GM21360 (cell line): ENCODE measurements at regions not wholly inside any gene's neighbourhood (a gene's known extent, or its start where the extent isn't known, plus 50 kb on each side); places are given as distances from the start of the nearest gene placed in this dataset.

Source experiments
- ATAC-seq: cut with Tn5 transposase; IDR thresholded peaks from one replicate; pipeline ENCODE4 v1.9.1; 2021; ENCODE audit warnings: mild to moderate bottlenecking, moderate library complexity; ENCODE audit not compliant: unreplicated experiment

DNA sequence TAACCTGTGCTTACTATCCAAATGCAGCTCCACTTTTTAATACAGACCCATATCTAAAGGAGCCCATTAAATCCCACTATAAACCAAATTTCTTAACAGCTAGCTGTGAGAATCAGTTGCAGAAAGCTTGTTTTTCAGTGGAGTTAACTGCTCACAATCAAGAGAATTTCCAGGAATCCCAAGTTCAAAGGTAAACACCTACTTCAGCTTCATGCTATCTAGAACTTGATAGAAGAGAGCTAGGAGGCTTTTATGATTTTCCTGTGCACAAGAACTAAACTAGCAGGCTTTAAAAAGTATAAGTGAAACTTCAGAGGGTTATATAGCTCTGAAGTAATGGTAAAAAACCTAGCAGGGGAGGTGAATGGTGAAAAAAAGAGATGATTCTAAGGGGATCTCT lies 96.2 kb upstream of the PABPC4L start:
- ATAC-seq, result no peak

DNA sequence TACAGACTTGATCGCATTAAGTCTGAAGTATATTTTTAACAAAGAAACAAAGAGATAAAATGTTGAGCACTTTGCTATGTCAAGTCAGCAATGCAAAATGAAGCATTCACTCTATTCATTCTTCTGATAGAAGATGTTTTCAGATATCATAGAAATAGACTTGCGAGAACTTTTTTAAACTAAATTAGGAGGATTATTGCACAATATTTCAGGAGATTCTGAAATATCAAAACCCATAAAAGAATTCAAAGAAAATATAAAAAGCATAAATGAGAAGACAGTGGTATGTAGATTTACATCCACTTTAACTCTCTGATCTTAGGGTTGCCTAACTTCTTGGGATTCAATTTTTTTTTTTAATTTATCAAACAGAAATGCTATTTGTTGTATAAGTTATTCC lies 81.1 kb upstream of the PABPC4L start:
- no peak for ATAC-seq

DNA sequence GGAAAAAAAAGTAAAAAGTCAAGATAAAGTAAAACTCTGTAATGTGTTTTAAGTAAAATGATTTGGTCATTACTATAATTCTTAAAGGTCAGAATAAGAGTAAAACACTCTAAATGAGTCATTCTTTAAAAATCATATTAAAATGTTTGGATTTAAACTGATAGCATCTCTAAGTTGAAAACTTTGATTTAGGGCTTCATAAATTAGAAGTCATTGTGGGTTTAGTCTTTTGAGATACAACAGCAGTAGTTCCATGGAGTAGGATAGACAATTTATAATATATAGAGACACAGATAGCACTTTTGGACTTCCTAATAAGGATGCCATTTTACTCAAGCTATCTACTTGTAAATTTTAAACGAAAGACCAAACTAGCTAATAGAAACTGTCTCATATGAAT lies 77.1 kb upstream of the PABPC4L start:
- ATAC-seq, result no peak

DNA sequence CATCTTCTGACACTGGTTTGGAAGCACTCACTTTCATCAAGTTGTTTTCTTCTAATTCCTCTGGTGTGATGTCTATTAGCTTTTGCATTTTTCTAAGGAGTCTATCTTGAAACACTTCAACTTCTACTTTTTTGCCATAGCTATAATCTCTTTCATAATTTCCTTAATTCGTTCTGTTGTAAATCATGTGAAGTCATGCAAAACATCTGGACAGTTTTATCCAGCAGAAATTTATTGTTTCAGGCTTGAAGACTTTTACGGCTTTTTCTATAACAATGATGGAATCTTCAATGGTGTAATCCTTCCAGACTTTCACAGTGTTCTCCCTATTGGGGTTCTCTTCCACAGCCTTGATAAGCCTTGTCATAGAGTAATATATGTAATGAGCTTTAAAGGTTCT lies 74.9 kb upstream of the PABPC4L start:
- ATAC-seq, result no peak

DNA sequence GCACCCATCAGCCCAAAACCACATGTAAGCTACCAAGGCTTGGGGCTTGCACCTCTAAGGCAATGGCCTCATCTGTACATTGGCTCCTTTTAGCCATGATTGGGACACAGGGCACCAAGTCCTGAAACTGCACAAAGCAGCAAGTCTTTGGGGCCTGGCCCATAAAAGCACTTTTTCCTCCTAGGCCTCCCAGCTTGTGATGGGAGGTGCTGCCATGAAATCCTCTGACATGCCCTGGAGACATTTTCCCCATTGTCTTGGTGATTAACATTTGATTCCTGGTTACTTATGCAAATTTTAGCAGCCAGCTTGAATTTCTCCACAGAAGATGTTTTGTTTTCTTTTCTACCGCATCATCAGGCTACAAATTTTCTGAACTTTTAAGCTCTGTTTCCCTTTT lies 58.5 kb upstream of the PABPC4L start:
- ATAC-seq, result no peak
